Heart left ventricle (tissue), 16 donors: ENCODE measurements at regions not wholly inside any gene's neighbourhood (a gene's known extent, or its start where the extent isn't known, plus 50 kb on each side); places are given as distances from the start of the nearest gene placed in this dataset.
"Not testable (repeated sequence)": the region's sequence is repeated elsewhere in the genome, so short reads cannot be mapped to it uniquely, and the experiment has no call there.

Experiments
- ATAC-seq, 4 donors: fragments of 200-7000 bp; cut with Tn5 transposase; one replicate each; pipeline ENCODE4 v1.9.1; 2020 to 2022; ENCODE audit warnings: moderate library complexity in 4 of 4, mild to moderate bottlenecking in 3 of 4, moderate number of reproducible peaks in 1 of 4
- DNase-seq, 5 donors: peaks; one replicate each; pipeline ENCODE4 v3.0.0-alpha.2; 2020
- H3K27ac ChIP-seq, 12 donors: fragments of 200-600 bp; sonication (generic) in 4 of 12; one replicate each; pipeline versions ENCODE4 v1.5.0 to v1.8.0; 2016 to 2022; ENCODE audit warnings: mild to moderate bottlenecking in 2 of 12
- H3K27me3 ChIP-seq, 9 donors: fragments of 200-600 bp; sonication (generic) in 2 of 9; one replicate each; pipeline versions ENCODE4 v1.5.1 to v1.8.0; 2016 to 2022; ENCODE audit warnings: mild to moderate bottlenecking in 3 of 9
- H3K36me3 ChIP-seq, 9 donors: fragments of 200-600 bp; sonication (generic) in 2 of 9; one replicate each; pipeline versions ENCODE4 v1.5.0 to v1.8.0; 2018 to 2022; ENCODE audit warnings: mild to moderate bottlenecking in 2 of 9
- H3K4me1 ChIP-seq, 12 donors: fragments of 200-600 bp; sonication (generic) in 4 of 12; one replicate each; pipeline versions ENCODE4 v1.5.0 to v1.8.0; 2016 to 2022; ENCODE audit warnings: mild to moderate bottlenecking in 3 of 12
- H3K4me3 ChIP-seq, 12 donors: fragments of 200-600 bp; sonication (generic) in 4 of 12; one replicate each; pipeline versions ENCODE4 v1.5.0 to v1.8.0; 2017 to 2022; ENCODE audit warnings: mild to moderate bottlenecking in 9 of 12, moderate library complexity in 4 of 12
- H3K9me3 ChIP-seq, 12 donors: fragments of 200-600 bp; sonication (generic) in 4 of 12; one replicate each; pipeline versions ENCODE4 v1.5.0 to v1.8.0; 2016 to 2022; ENCODE audit warnings: mild to moderate bottlenecking in 1 of 12
- POLR2A ChIP-seq, 2 donors: fragments of 450-650 bp; IDR thresholded peaks; one replicate each; pipeline ENCODE4 v1.6.1; 2017; ENCODE audit warnings: antibody characterized with exemption in 2 of 2, mild to moderate bottlenecking in 2 of 2, moderate library complexity in 2 of 2
- WGBS, 4 donors: extraction: QIAGEN DNeasy Blood & Tissue Kit in 2 of 4; methylation state at CpG; one replicate each; pipeline versions ENCODE4 v1.1.5 to v1.1.7; 2013 to 2018; 5-methylcytosine and 5-hydroxymethylcytosine counted together
- intact Hi-C, 10 donors: fragments of 100-400 bp; cut with DNase I; formaldehyde crosslinking; loops; one replicate each; pipeline versions ENCODE4 v1.11.1 to v1.14.2; 2022
- TF ChIP-seq, protein P1 (sequence below), 12 donors: fragments of 200-600 bp; sonication (generic) in 4 of 12; IDR thresholded peaks; one replicate each; pipeline versions ENCODE4 v1.5.0 to v1.8.0; 2018 to 2022; ENCODE audit warnings: antibody characterized with exemption in 12 of 12, mild to moderate bottlenecking in 5 of 12
- donor health status: ischemic (EF 13 %, LVEDD 7.1; RV severe dilation, severe dysfunction).
- donor health status: healthy with polysubstance abuse.
- donor health status: DM: no; HTN: yes; CAD: no.
- donor health status: DM: no; HTN: no; CAD: no.
- donor health status: ischemic (EF 25% LVEDD 6.9; RV normal size, moderate dysfunction).
- donor health status: ischemic (EF 25% LVEDD 5.7; RV mildly dilated, moderate dysfunction).
- donor health status: healthy.
- donor health status: DM: yes; HTN: yes; CAD: no.
- donor health status: ischemic (EF 35%, LVEDD 5.7; RV mildly dilated, moderate dysfunction).
- donor health status: nonischemic (EF 11% LVEDD 7.7; RV severe dilation, severe dysfunction).
- donor health status: DM: yes; HTN: yes; CAD: no.
- donor health status: PGD.
- donor health status: ischemic (EF 29% LVEDD 5.4; RV normal size, mild dysfunction).
- donor health status: nonischemic (EF 23%, LVEDD 6.1; RV moderate dilation, normal function).

DNA sequence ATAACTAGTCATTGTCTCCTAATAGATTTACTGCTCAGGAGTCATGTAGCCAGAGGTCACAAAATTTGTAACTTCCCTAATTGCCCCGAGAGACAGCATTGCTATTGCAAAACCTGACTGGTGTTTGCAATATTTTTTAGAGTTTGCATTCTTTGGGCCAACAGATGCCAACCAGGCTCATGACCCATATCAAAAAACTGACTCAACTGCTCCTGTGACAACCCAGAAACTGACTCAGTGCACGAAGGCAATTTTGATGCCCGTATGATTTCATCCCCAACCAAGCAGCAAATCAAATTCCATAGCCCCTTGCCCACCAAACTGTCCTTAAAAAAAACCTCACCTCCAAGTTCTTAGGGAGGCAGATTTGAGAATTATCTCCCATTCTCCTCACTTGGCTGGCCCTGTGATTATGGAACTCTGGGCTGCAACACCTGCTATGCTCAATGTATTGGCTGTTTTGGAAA, 951.3 kb downstream of the TSN start:
- intact Hi-C loops = no loop called here
- Histone ChIP-seq H3K27ac (no peak overlapping the region), H3K36me3 (no peaks in the 10 kb centered on the region), H3K9me3 (no peaks in the 10 kb centered on the region), H3K27me3 (no peaks in the 10 kb centered on the region), H3K4me1 (no peaks in the 10 kb centered on the region), H3K4me3 (no peak overlapping the region)
- ATAC-seq = no peak
- DNase-seq = no peak
- 74 to 93% (median 89%) methylated on average over 3 of the region's 3 CpGs for WGBS, 4 donors
- no peak for TF ChIP-seq POLR2A (IDR thresholded peaks at IDR 0.05)
- TF ChIP-seq, protein P1, sequence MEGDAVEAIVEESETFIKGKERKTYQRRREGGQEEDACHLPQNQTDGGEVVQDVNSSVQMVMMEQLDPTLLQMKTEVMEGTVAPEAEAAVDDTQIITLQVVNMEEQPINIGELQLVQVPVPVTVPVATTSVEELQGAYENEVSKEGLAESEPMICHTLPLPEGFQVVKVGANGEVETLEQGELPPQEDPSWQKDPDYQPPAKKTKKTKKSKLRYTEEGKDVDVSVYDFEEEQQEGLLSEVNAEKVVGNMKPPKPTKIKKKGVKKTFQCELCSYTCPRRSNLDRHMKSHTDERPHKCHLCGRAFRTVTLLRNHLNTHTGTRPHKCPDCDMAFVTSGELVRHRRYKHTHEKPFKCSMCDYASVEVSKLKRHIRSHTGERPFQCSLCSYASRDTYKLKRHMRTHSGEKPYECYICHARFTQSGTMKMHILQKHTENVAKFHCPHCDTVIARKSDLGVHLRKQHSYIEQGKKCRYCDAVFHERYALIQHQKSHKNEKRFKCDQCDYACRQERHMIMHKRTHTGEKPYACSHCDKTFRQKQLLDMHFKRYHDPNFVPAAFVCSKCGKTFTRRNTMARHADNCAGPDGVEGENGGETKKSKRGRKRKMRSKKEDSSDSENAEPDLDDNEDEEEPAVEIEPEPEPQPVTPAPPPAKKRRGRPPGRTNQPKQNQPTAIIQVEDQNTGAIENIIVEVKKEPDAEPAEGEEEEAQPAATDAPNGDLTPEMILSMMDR (IDR thresholded peaks at IDR 0.05) = no peak

DNA sequence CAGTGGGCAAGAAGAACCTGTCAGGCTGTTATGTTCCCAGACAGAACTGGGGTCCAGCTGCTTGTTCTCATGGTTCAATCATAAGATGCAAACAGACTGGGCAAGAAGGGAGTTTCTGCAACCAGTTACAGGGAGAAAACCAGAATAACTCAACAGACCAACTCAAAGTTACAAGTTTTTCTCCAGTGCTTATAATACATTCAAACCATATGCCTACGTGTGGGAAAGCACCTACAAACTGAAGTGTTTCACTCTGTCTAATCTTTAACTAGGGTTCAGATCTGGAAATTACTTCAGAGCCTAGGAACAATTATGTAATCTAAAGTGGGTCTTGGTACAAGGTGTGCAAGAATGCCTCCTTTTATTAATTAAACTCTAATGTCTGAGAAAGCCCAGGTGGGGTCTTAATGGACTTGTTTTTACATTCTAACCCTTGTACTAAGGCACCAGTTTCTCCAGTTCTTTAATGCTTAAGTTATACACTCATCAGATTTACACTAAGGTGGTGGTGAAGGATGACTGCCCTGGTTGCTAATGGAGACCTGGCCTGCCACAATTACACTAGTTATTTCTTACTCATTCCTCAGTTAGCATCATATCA, 951.9 kb downstream of the TSN start:
- TF ChIP-seq POLR2A (IDR thresholded peaks at IDR 0.05) = no peak
- TF ChIP-seq, protein P1 (IDR thresholded peaks at IDR 0.05) = no peak
- Histone ChIP-seq H3K27ac (no peak overlapping the region), H3K27me3 (no peaks in the 10 kb centered on the region), H3K4me3 (no peak overlapping the region), H3K9me3 (no peaks in the 10 kb centered on the region), H3K36me3 (no peaks in the 10 kb centered on the region), H3K4me1 (no peaks in the 10 kb centered on the region)
- 59 to 74% (median 66%) methylated on average over 1 of the region's 1 CpG for WGBS, 4 donors
- no peak for DNase-seq
- no peak for ATAC-seq
- intact Hi-C loops = no loop called here

DNA sequence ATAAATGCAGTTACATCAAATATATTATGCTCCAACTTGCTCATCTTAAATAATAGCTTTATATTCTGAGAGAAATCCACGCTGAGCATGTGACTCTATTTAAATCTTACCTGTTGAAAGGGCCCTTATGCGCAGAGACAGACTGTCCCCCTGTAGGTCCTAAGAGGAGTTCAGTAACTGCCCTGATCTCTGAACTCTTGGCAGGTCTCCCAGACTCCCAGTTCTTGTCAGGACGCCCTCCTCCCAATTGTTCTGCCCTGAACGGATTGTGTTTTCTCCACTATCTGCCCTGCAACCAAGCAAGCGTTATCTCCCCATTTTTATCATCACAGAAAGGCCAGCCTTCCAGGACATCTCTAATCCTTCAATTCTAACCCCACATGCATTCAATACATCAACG, 954.6 kb downstream of the TSN start:
- intact Hi-C loops = no loop called here
- ATAC-seq = no peak

DNA sequence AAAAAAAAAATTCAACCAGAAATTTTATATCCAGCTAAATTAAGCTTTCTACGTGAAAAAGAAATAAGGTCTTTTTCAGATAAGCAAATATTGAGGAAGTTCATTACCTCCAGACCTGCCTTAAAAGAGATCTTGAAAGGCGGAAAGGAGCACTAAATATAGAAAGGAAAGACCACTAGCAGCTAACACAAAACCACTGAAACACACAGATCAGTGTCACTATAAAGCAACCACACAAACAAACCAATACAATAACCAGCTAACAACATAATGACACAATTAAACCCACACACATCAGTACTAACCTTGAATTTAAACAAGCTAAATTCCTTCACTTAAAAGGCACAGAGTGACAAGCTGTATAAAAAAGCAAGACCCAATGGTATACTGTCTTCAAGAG, 958.3 kb downstream of the TSN start:
- WGBS, 4 donors = 81 to 89% (median 85%) methylated on average over 2 of the region's 2 CpGs
- DNase-seq (no peak), ATAC-seq (no peak)
- no peaks in the 10 kb centered on the region for H3K4me1 ChIP-seq
- H3K36me3 ChIP-seq = no peaks in the 10 kb centered on the region
- H3K27ac ChIP-seq = no peak overlapping the region
- H3K4me3 ChIP-seq = no peak overlapping the region
- TF ChIP-seq, protein P1 (IDR thresholded peaks at IDR 0.05) = no peak
- TF ChIP-seq POLR2A (IDR thresholded peaks at IDR 0.05) = no peak
- intact Hi-C loops = no loop called here
- peaks cover 0 to 24% (median 0%) of the 10 kb centered on the region in 12 donors for H3K9me3 ChIP-seq
- H3K27me3 ChIP-seq = no peaks in the 10 kb centered on the region

More for the DNA sequence above, 954.6 kb downstream of the TSN start:
- TF ChIP-seq, protein P1 (IDR thresholded peaks at IDR 0.05) = no peak
- TF ChIP-seq POLR2A (IDR thresholded peaks at IDR 0.05) = no peak
- no peak overlapping the region for H3K4me3 ChIP-seq
- H3K9me3 ChIP-seq = peaks cover 0 to 17% (median 0%) of the 10 kb centered on the region in 12 donors
- no peak for DNase-seq
- WGBS, 4 donors = 36 to 47% (median 41%) methylated on average over 6 of the region's 6 CpGs
- H3K4me1 ChIP-seq = no peaks in the 10 kb centered on the region
- no peaks in the 10 kb centered on the region for H3K27me3 ChIP-seq
- no peaks in the 10 kb centered on the region for H3K36me3 ChIP-seq
- H3K27ac ChIP-seq = no peak overlapping the region

DNA sequence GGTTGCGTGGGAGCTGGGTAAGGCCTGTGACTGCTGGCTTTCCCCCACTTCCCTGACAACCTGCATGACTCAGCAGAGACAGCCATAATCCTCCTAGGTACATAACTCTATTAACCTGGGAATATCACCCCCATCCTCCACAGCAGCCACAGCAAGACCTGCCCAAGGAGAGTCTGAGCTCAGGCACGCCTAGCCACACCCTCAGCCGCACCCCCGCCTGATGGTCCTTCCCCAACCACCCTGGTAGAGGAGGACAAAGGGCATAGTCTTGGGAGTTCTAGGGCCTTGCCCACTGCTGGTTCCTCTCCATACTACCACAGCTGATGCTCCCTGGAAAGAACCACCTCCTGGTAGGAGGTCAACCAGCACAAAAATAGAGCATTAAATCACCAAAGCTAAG, 965.4 kb downstream of the TSN start:
- 93 to 100% (median 95%) methylated on average over 4 of the region's 4 CpGs for WGBS, 4 donors
- H3K4me3 ChIP-seq, H3K36me3 ChIP-seq, ATAC-seq, intact Hi-C loops, H3K27ac ChIP-seq, H3K27me3 ChIP-seq, DNase-seq, H3K9me3 ChIP-seq, H3K4me1 ChIP-seq: not testable (repeated sequence)
